SKM-1 treated with dmso at 0.1 percent for 144 hours (cell line): ENCODE measurements at regions not wholly inside any gene's neighbourhood (a gene's known extent, or its start where the extent isn't known, plus 50 kb on each side); places are given as distances from the start of the nearest gene placed in this dataset.

Experiments
- DNase-seq: peaks from one replicate; lab custom pipeline; 2025; ENCODE audit not compliant: unreplicated experiment; lab: John Stamatoyannopoulos, UW

DNA sequence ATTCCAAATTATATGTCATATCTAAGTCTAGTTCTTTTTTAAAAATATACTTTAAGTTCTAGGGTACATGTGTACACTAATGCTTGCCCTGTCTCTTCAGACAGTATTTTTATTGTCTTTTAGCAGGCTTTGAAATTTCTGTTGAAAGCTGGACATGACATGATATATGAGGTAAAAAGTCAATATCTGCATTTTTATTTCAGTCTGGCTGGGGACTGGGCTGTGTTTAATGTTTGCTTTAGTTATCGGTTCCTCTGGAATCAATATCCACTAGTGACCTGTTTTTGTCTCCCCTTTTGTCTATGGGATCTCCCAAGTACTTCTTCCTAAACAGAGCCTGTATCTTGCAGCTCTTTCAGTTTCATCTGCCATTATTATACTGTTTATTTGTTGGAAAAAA, 786.2 kb upstream of the GJE1 start:
- no peak for DNase-seq

DNA sequence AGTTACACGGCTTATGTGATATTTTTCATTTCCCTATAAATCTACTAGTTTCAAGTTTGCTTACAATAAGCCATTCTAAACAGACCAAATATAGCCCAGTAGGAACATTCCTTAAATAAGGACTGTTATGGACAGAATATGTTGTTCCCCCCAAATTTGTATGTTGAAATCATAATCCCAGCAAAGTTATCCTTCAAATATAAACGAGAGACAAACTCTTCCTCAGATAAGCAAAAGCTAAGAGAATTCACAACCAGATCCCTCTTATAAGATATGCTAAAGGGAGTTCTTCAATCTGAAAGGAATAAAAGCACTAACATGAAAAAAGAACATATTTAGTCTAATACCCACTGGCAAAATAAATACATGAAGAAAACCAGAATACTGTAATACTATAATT, 795.5 kb upstream of the GJE1 start:
- DNase-seq: no peak

DNA sequence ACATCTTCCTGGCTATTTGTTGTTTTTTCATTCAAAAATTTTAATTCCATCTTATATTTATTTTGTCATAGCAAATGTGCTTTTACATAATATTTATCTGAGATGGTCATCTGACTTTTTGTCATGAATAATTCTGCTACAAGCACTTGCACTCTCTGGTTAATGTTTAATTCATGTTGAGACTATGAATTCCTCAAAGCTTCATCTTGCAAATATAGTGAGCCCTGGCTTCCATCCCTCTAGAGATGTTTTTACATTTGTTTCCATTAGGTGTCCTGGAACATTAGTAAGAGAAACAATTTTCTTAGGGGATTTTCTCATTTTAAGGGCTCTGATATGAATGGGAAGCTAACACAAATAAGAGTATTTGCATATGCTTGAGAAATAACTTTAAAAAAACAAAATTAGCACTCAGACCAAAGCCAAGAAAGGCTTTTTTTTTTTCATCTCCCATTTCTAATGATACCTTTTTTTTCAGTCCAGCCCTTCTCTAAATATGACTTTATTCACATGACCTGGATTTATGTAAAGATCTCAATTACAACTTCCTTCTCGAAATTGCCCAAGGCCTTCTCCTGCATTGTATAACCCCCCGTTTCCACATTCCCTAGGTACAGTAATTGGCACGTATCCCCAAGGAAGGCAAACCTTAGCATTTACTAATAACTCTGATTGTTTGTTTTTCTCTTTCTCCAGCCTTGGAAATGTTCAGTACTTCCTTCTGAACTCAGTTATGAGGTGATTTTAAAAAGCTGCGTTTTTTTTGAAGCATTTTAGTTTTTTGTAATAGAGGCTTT, 797.0 kb upstream of the GJE1 start:
- no peak for DNase-seq

DNA sequence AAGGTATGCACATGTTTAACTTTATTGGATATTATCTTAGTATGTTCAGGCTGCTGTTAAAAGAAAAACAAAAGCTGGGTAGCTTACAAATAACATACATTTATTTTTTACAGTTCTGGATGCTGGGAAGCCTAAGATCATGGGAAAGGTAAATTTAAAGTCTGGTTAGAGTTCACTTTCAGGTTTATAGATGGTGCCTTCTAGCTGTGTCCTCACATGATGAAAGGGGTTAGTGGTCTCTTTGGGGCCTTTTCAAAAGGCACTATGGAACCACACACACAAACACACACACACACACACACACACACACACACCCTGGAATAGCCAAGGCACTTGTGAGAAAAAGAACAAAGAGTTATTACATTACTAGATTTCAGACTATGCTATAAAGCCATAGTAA, 805.8 kb upstream of the GJE1 start:
- no peak for DNase-seq

DNA sequence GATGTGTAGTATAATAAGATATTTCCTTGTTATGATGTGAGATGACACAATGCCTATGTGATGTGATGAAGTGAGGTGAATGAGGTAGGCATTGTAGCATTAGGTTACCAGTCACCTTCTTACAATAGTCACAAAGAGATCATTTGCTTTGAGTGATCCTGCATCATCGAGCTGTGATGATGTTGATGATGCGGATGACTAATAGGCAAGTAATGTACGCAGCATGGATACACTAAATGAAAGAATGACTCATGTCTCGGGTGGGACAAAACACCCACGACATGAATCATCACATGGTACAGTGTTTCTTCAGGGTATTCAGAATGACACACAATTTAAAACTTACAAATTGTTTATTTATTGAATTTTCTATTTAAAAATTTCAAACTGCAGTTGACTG, 806.3 kb upstream of the GJE1 start:
- DNase-seq: no peak

DNA sequence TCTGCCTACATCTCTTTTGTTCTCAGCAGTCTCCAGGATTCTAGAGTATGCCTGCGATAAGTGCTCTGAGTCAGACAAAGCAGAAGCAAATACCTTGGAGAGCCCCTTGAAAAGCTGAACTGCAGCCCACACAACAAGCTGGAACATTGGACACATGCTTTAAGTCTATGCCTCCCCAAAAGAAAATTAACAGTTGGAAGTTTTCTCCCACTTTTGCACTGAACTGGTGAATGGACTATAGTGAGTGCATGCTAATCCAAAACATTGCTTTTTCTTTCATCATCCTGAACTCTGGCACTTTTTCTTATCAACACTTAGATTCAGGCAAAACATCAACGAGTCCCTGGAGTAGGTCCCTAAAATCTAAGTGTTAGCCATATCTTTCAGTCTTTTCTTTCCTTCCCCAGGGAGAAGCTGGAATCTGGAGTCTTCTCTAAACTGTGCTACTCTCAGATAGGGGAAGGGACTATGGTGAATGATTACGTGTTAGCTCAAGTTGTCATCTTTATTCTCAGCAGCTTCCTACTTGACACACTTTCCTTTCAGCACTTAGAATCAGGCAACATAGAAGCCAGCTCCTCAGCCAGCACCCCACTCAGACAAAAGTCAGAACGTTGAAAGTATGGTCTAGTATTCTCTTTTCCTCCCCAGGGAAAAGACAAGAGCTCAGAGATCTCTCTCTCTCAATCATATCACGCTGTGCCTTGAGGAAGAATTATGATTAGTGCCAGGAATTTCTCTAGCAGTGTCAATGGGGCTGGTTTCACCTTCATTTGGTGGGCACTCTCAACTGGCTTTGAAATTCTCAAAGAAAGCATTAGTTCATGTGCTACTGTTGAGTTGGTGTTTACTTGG, 811.0 kb upstream of the GJE1 start:
- DNase-seq: no peak

DNA sequence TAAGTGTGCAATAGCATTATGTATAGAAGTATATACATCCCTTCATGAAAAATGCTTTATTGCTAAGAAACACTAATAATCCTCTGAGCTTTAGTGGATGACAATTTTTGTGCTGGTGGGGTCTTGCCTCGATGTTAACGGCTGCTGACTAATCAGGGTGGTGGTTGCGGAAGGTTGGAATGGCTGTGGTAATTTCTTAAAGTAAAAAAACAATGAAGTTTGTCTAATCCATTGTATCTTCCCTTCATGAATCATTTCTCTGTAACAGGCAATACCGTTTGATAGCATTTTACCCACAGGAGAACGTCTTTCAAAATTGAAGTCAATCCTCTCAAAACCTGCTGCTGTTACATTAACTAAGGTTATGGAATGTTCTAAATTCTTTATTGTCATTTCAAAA, 816.5 kb upstream of the GJE1 start:
- no peak for DNase-seq

DNA sequence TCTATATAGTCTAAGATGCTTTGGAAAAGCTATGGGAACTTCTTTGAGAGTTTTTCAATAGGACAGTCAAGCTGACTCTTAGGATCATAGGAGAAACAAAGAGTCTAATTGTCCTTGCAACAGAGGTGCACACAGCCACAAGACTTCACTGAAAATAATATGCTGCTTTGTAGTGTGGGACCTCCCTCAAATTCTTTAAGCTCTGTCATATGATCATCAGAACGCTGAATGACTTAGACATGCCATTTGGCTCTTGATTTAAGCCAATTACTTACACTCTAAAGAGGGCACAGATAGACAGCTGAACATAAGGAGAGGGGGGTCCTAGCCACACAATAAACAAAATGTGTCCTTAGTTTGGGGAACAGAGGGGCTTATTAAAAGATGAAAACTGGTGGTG, 818.7 kb upstream of the GJE1 start:
- DNase-seq: no peak

DNA sequence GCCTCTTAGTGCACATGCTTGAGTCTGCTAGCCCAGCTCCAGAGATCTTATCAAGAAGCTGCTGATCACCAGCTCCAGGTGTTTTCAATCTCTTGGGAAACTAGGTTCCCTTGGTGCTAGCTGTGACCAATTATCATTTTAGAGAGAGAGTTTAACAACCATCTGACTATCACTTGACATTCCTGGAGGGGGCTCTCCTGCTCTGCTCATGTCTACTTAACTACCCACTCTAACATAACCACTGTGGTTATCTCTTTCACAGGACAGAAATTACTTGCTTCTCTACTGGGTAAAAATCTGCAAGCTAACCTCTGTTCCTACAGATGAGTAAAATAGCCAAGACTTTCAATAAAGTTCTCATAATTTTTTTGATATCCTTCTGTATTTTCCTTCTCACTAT, 823.4 kb upstream of the GJE1 start:
- DNase-seq: no peak

DNA sequence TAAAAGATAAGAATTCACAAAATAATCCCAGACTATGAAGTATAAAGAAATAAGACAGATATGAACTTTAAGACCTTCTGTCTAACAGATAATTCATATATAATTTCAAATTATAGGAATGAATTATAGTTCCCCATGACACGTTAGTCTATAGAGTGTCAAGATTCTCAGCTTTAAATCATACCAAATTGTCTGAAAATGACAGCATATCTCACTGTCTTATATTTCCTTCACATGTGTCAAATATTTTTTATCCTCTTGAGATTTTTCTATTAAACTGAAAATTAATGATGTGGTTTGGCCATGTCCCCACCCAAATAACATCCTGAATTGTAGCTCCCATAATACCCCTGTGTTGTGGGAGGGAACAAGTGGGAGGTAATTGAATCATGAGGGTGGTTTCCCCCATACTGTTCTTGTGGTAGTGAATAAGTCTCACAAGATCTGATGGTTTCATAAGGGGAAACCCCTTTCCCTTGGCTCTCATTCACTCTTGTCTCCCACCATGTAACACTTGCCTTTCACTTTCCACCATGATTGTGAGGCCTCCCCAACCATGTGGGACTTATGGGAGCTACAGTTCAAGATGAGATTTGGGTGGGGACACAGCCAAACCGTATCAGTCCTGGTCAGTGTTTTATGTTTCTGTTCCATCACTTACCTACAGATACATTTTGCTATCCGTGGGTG, 825.3 kb upstream of the GJE1 start:
- no peak for DNase-seq

DNA sequence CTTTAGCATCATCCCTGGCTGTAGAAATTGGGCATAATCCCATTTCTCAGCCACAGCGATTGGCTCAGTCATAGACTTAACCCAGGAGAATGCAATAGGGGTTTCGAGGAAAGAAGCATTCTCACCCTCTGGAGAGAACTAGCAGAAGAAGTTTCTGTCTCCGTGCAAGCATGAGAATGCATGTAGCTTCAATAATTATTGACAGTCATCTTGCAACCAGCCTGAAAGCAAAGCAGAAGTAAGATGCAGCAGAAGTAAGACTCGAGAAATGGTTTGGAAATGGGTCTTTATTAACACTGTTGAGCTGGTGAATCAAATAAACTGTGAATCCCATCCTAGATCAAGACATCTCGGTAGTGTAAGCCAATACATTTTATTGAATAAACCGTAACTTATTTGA, 828.8 kb upstream of the GJE1 start:
- no peak for DNase-seq

DNA sequence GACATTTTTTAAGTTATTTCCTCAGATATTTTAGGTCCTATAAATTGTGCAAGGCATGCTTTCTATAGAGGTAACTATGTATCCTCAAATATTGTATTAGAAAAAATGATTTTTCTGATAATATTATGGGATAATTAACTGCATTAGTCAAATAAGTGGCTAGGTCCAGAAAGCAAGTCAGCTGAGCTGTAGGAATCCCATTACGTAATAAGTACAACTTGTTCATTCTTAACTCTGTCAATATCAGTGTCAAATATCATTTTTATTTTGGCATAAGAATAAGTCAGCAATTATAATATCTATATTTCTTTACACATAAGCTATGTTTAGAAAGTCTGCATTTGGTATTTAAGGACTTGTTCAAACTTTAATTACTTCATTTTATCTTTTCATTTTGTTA, 830.9 kb upstream of the GJE1 start:
- no peak for DNase-seq

DNA sequence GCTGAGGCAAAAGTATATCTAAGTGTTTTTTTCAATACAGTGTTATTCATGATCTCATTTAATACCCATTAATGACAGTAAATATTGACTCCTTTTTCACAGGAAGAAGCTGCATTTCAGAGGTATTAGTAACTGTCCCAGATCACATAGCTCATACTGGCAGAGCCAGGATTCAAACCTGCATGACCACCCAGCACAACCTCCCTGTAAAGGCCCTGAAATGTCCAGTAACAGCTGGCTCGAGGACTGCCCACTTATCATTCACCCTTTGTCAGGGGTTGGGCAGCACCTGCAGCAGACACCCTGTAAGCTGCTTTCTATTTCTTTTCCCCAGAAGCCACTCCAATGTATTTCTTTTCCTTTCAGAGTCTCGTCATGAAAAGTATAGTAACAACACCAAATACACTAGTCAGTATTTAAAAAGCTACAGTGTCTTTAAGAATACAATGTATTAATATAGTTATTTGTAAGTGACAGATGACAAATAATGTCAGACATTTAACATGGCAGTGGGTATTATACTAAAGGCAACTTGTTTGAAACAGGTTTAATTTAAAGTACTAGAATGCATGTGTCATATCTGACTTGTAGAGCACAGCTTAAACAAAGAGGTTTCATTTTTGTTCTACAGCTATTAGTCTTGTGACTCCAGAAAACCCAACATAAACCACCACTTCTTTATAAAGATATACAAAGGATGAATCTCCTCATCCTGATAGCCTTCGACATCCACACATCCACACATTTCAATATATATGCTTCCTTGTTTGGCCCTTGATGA, 841.6 kb upstream of the GJE1 start:
- no peak for DNase-seq

DNA sequence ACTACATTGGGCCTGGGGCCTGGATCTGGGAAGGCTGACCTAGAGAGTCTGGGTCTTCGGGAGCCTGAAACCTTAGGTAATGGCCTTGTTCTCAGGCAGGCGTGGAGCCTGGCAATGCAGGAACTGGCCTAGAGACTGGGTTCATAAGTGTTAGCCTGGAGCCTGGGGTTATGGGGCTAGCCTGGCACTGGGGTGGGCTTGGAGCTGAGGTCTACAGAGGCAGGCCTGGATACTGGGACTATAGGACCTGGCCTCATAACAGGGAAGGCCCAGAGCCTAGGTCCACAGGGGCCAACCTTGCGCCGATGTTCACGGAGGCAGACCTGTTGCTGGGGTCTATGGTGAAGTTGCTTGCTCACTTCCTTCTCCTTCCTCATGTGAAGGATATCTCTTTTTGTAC, 843.8 kb upstream of the GJE1 start:
- no peak for DNase-seq

DNA sequence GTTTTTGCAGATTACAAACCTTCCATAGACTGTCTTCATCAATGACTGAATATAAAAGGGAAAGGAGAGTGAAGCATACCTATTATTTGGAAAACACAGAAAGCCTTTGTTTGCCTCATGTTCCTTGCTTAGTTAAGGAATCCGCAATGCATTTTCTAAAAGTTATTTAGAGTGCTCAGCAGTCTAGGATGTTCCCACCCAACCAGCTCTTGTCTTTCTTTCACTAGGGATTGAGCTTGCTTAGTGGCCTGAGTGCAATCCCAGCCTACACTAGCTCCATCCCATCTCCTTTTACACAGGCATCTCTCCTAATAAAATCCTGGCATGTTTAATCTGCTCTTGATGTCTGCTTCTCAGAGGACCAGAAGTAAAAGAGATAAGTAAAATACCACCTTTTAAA, 850.5 kb upstream of the GJE1 start:
- no peak for DNase-seq

DNA sequence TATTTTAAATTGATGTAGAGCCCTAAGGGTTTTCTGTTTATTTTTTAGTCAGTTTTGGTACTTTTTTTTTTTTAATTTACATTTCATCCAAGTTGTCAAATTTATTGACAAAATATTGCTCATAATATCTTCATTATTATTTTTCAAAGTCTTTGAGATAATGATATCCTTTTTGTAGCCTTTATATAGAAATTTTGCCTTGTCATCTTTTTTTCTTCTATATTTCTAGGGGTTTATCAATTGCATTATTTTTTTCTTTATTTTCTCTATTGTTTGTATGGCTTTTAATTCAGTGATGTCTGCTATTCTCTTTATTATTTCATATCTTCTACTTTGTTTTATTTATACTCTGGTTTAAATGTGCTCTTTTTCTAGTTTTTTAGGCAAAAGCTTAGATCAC, 863.0 kb upstream of the GJE1 start:
- no peak for DNase-seq

DNA sequence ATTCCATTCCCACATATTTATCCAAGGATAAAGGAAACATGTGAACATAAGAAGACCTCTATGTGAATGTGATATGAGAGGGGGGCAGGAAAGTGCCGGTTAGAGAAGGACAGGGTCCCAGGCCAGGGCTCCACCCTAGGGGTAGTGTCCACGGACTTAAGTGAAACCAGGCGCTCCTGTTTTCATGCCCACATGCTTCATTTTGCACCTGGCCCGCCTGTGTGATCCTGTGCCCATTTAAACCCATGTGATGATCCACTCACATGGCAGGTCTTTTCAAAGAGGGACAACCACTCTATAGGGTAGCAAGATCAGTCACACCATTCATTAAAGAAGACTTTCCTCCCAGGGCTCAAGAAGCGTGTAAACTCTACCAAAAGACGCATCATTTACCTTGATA, 865.3 kb upstream of the GJE1 start:
- no peak for DNase-seq

DNA sequence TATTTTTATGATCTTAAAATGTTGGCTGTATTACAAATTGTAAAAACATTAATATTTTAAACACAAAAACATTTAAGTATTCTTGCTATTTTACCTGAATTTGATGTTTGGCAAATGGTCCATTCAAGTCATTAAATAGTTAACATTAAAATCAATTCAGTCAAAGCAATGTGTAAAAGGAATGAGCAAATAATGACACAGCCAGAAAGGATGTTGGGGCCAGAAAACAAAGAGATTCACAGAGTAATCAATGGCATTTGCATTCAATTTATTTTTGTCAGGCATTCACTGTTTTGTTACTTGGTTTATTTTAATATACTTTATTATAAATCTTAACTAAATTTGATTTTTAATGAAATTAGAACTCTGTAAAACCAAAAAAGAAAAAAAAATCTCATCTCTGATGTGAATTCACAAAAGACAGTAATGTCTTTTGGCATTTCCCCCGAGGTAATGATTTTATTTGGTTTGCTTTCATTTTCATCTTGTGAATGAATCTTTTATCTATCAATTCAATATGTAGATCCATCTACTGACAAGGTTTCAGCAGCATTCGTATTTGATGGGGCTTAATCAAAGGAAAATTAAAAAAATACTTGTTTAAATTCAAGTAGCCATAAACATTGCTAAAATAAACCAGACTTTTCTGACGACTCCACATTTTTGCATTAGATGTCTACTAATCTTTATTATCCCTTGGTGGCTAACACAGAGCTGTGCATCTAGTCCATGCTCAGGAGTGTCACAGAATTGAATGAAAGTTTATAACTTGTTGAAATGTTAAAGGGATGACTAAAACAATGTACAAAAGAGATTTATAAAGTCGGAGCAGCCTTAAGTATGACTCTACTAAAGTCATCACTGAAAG, 866.7 kb upstream of the GJE1 start:
- no peak for DNase-seq

DNA sequence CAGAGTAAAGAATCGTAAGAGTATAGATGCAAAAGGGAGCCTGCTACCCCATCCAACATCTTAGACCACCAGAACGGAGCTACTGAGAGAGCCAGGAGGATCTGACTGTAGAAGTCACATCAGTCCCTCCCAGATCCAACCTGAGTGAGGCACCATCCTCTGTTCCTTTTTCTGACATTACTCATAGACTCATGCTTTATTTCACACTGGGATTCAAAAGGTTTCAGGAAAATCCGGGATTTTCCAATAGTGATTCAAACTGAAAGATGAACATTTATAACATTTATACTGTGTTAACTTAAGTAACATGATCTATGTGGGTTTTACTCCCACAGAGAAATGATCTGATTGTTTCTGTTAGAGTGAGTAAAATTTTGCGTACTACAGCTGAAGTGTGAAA, 868.6 kb upstream of the GJE1 start:
- DNase-seq: no peak

DNA sequence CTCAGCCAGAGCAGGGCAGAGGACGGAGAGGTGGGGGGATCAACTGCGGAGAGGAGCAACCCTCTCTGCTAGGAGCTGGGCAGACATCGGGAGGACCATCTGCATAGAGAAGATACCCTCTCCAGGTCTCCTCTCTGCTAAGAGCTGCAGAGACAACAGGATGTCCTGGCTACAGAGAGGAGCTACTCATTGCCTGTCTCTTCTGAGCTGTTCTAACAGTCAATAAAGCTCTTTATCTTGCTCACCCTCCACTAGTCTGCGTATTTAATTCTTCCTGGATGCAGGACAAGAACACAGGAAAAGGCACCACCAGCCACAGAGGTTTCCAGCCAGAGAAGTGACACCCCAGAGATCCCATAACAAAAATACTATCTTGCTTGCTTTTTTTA, 871.1 kb upstream of the GJE1 start:
- no peak for DNase-seq
